Fibroblast of pulmonary artery (primary cell): ENCODE measurements at regions not wholly inside any gene's neighbourhood (a gene's known extent, or its start where the extent isn't known, plus 50 kb on each side); places are given as distances from the start of the nearest gene placed in this dataset.
"Not testable (repeated sequence)": the region's sequence is repeated elsewhere in the genome, so short reads cannot be mapped to it uniquely, and the experiment has no call there.

Experiments
- DNase-seq: peaks from one replicate; pipeline ENCODE4 v3.0.0-alpha.2; 2010; ENCODE audit warnings: low read depth
- H3K4me3 ChIP-seq: replicated peaks from 2 replicates; pipeline ENCODE4 v1.5.1; 2011; ENCODE audit warnings: low read depth, mild to moderate bottlenecking, control low read depth, low read length, moderate library complexity
- TF ChIP-seq, protein P1 (sequence below): IDR thresholded peaks from 2 replicates; pipeline ENCODE4 v1.5.1; 2011; ENCODE audit warnings: mild to moderate bottlenecking, control low read depth, low read length, inconsistent platforms; ENCODE audit errors: missing control alignments

DNA sequence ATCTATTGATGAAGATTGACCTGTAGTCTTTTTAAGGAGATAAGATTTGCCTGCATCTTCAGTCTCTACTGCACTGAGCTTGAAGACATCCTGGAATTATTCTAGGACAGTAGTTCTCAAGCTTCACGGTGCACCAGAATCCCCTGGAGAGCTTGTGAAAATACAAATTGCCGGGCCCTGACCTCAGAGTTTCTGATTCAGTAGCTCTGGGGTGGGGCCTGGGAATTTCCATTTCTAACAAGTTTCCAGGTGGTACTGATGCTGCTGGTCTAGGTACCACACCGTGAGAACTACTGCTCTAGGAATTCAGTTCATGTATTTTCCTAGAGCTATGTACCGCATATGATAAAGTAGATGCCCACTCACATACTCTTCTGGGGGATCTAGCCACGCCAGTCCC, 246.1 kb downstream of the HS3ST3B1 start:
- TF ChIP-seq, protein P1, sequence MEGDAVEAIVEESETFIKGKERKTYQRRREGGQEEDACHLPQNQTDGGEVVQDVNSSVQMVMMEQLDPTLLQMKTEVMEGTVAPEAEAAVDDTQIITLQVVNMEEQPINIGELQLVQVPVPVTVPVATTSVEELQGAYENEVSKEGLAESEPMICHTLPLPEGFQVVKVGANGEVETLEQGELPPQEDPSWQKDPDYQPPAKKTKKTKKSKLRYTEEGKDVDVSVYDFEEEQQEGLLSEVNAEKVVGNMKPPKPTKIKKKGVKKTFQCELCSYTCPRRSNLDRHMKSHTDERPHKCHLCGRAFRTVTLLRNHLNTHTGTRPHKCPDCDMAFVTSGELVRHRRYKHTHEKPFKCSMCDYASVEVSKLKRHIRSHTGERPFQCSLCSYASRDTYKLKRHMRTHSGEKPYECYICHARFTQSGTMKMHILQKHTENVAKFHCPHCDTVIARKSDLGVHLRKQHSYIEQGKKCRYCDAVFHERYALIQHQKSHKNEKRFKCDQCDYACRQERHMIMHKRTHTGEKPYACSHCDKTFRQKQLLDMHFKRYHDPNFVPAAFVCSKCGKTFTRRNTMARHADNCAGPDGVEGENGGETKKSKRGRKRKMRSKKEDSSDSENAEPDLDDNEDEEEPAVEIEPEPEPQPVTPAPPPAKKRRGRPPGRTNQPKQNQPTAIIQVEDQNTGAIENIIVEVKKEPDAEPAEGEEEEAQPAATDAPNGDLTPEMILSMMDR: no peak
- DNase-seq: no peak
- H3K4me3 ChIP-seq: no peak overlapping the region

DNA sequence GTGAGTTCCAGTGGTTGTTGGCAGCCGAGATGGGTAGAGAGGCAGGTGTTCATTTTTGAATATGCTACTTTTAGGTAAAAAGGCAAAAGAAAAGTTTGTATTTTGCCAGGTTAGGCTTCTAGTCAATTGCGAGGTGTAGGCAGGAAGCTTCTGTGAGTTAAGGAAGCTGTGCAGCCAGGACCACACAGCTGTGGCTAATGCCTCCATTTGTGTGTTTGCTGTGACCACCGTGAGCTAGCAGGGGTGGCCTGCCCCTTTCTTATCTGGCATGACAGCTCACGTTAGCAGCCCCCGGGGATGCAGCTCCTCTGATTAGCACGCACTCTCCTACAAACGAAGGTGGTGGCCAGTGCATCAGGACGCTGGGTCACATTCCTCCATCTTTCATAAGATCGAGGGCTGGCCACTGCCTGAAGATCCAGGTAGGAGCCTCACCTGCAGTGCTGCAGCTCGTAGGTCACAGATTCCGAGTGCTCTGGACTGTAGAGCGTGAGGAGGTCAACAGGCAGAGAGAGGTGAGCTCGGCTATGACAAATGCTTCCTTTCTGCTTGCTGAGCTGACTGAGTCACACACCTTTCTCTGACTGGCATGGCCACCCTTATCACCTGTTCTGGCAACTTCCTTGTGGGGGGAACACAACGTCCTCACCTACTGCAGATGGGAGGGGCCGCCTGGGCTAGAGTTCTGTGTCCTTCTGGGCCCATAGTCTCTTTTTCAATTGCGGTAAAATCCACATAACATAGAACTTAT, 244.4 kb downstream of the HS3ST3B1 start:
- DNase-seq: no peak
- no peak overlapping the region for H3K4me3 ChIP-seq
- TF ChIP-seq, protein P1: no peak

- DNase-seq: no peak
- no peak overlapping the region for H3K4me3 ChIP-seq
- TF ChIP-seq, protein P1: no peak
Measured at GRCh38 chr17:14541714-14542113, 240.8 kb downstream of the HS3ST3B1 start.

GRCh38 chr17:14539801-14540200, 238.9 kb downstream of the HS3ST3B1 start:
- no peak overlapping the region for H3K4me3 ChIP-seq
- TF ChIP-seq, protein P1: no peak
- DNase-seq: no peak

- H3K4me3 ChIP-seq: not testable (repeated sequence)
Measured at GRCh38 chr17:14532242-14532641, 231.4 kb downstream of the HS3ST3B1 start.

DNA sequence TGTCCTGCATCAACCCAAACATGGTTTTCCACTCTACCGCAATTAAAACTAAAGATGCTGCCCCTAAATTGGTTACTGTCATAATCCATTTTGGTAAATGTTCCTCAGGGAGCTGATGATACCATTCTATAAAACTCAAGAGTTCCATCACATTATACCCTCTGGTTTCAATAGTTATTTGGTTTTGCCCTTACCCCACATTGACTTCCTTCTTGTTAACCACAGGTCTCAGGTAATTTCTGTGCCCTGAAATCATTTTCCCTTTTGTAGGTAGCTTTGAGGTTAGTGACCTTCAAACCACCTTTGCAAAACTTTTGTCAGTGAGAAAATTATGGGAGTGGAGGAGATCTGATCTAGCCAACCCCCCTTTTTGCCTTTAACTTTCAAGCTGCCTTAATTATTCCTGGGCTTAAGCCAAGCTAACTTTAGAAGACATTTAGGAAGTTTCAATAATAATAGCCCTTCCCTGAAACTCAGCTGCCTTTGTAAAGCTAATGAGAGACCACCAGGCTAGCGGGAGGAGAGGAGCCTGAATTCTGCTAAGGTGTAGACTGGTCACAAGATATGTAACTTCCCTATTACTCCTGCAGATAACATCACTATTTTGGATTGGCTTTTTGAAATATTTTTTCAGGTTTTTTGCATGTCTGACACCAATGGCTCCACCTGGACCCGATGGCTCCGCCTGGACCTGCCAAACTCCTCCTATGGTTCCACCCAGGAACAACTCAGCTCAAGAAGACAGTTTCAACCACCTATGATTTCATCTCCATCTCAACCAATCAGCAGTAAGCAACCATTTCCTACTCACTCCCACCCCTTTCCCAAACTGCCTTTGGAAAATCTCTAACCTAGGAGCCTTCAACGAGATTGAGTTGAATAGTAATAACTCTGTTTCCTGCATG, 224.9 kb downstream of the HS3ST3B1 start:
- DNase-seq: no peak
- TF ChIP-seq, protein P1: no peak
- H3K4me3 ChIP-seq: no peak overlapping the region

More at GRCh38 chr17:14532242-14532641, 231.4 kb downstream of the HS3ST3B1 start:
- not testable (repeated sequence) for DNase-seq

GRCh38 chr17:14522795-14523387, 222.0 kb downstream of the HS3ST3B1 start:
- H3K4me3 ChIP-seq: no peak overlapping the region
- TF ChIP-seq, protein P1: no peak
- no peak for DNase-seq

- DNase-seq, H3K4me3 ChIP-seq: not testable (repeated sequence)
Measured at GRCh38 chr17:14518919-14519318, 218.0 kb downstream of the HS3ST3B1 start.
